ENCODE measurements at regions not wholly inside any gene's neighbourhood (a gene's known extent, or its start where the extent isn't known, plus 50 kb on each side); places are given as distances from the start of the nearest gene placed in this dataset.

DNA sequence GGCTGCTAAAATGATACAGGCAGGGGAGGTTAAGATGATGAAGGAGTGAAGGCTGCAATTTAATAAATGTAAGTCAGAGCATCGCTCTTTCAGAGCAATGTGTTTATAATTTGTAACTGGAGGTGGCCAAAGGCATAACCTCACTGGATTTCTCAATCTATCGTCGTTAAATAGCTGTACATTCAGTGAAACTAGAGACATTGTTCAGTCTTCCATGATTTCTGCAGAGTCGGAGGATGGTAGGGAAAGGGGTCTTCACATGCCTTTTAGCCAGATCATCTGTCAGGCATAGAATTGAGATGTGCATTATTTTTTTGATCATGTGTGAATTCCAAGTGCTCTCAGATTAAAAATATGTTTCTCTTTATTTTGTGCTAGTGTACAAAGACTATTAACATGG is 315.4 kb downstream of the OXSM start:
- H3K36me3 ChIP-seq (ENCODE audit: insufficient read depth, low read length), result no peaks in the 10 kb centered on the region
- H2AFZ ChIP-seq (ENCODE audit: low read depth, low read length), result no peak overlapping the region
- H3K27me3 ChIP-seq (ENCODE audit: insufficient read depth, low read length, poor library complexity), result no peaks in the 10 kb centered on the region
- TF ChIP-seq CTCF (IDR thresholded peaks at IDR 0.05; ENCODE audit: borderline replicate concordance, extremely low read depth, low read length, poor library complexity, severe bottlenecking), result no peak
- TF ChIP-seq EZH2 (IDR thresholded peaks at IDR 0.05; ENCODE audit: borderline replicate concordance, low read depth, low read length, severe bottlenecking), result no peak
- H3K9ac ChIP-seq (ENCODE audit: low read depth, low read length), result no peak overlapping the region
- H3K4me2 ChIP-seq (ENCODE audit: insufficient read depth, low read length), result no peak overlapping the region
- no peaks in the 10 kb centered on the region for H3K9me3 ChIP-seq (ENCODE audit: insufficient read depth, low read length, severe bottlenecking)
- H3K27ac ChIP-seq (ENCODE audit: low read length), result no peak overlapping the region
- ATAC-seq (ENCODE audit: insufficient read depth, low read depth) (no peak), DNase-seq (no peak)
- no peak overlapping the region for H3K4me3 ChIP-seq (ENCODE audit: low read depth in 1 of 2, low read length in 2 of 2)
- no peaks in the 10 kb centered on the region for H3K4me1 ChIP-seq (ENCODE audit: insufficient read depth, low read length)
- no peaks in the 10 kb centered on the region for H4K20me1 ChIP-seq (ENCODE audit: insufficient read depth, low read length)
- H3K79me2 ChIP-seq (ENCODE audit: insufficient read depth, low read length), result no peaks in the 10 kb centered on the region

DNA sequence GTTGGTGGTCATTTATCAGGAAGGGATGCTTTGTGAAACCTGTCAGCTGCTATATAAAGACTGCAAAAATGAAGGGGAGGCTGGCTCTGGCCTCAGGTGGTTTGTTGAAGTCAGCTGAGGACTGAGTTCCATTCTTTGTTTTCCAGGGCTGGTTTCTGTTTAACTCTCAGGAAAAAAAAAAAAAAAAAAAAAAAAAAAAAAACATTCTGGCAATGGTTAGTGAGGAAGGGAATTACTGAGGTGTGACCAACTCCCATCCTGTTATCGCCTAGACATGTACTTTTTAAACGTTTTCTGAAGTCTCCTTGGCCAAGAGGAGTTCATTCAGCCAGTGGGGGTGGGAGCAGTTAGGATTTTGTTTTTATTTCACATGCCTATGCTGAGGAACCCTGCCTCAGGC is 316.3 kb downstream of the OXSM start:
- H3K4me1 ChIP-seq (ENCODE audit: insufficient read depth, low read length), result no peaks in the 10 kb centered on the region
- H3K4me3 ChIP-seq (ENCODE audit: low read depth in 1 of 2, low read length in 2 of 2), result no peak overlapping the region
- H3K9ac ChIP-seq (ENCODE audit: low read depth, low read length), result no peak overlapping the region
- no peaks in the 10 kb centered on the region for H4K20me1 ChIP-seq (ENCODE audit: insufficient read depth, low read length)
- DNase-seq (no peak), ATAC-seq (ENCODE audit: insufficient read depth, low read depth) (no peak)
- H3K27me3 ChIP-seq (ENCODE audit: insufficient read depth, low read length, poor library complexity), result no peaks in the 10 kb centered on the region
- no peaks in the 10 kb centered on the region for H3K9me3 ChIP-seq (ENCODE audit: insufficient read depth, low read length, severe bottlenecking)
- no peak overlapping the region for H2AFZ ChIP-seq (ENCODE audit: low read depth, low read length)
- H3K4me2 ChIP-seq (ENCODE audit: insufficient read depth, low read length), result no peak overlapping the region
- no peak overlapping the region for H3K27ac ChIP-seq (ENCODE audit: low read length)
- H3K36me3 ChIP-seq (ENCODE audit: insufficient read depth, low read length), result no peaks in the 10 kb centered on the region
- no peaks in the 10 kb centered on the region for H3K79me2 ChIP-seq (ENCODE audit: insufficient read depth, low read length)
- no peak for TF ChIP-seq EZH2 (IDR thresholded peaks at IDR 0.05; ENCODE audit: borderline replicate concordance, low read depth, low read length, severe bottlenecking)
- TF ChIP-seq CTCF (IDR thresholded peaks at IDR 0.05; ENCODE audit: borderline replicate concordance, extremely low read depth, low read length, poor library complexity, severe bottlenecking), result no peak

- Histone ChIP-seq H3K9ac (ENCODE audit: low read depth, low read length) (no peak overlapping the region), H3K4me3 (ENCODE audit: low read depth in 1 of 2, low read length in 2 of 2) (no peak overlapping the region), H3K4me1 (ENCODE audit: insufficient read depth, low read length) (no peaks in the 10 kb centered on the region), H3K27me3 (ENCODE audit: insufficient read depth, low read length, poor library complexity) (no peaks in the 10 kb centered on the region), H3K79me2 (ENCODE audit: insufficient read depth, low read length) (no peaks in the 10 kb centered on the region), H2AFZ (ENCODE audit: low read depth, low read length) (no peak overlapping the region), H3K4me2 (ENCODE audit: insufficient read depth, low read length) (no peak overlapping the region), H3K27ac (ENCODE audit: low read length) (no peak overlapping the region), H3K9me3 (ENCODE audit: insufficient read depth, low read length, severe bottlenecking) (no peaks in the 10 kb centered on the region), H3K36me3 (ENCODE audit: insufficient read depth, low read length) (no peaks in the 10 kb centered on the region), H4K20me1 (ENCODE audit: insufficient read depth, low read length) (no peaks in the 10 kb centered on the region)
- no peak for TF ChIP-seq EZH2 (IDR thresholded peaks at IDR 0.05; ENCODE audit: borderline replicate concordance, low read depth, low read length, severe bottlenecking)
- TF ChIP-seq CTCF (IDR thresholded peaks at IDR 0.05; ENCODE audit: borderline replicate concordance, extremely low read depth, low read length, poor library complexity, severe bottlenecking), result no peak
- DNase-seq, result no peak
- peak; percentile 17; the same call in 1 of the 3 replicates for ATAC-seq (ENCODE audit: insufficient read depth, low read depth)
Measured at GRCh38 chr3:26108846-26109489, 319.1 kb downstream of the OXSM start.

All from DND-41 (cell line).